SK-N-SH treated with all-trans-retinoic acid at 6 μM for 48 hours (cell line): ENCODE measurements at regions not wholly inside any gene's neighbourhood (a gene's known extent, or its start where the extent isn't known, plus 50 kb on each side); places are given as distances from the start of the nearest gene placed in this dataset.

ENCODE experiments used
- ATAC-seq: fragments of 200-7000 bp; cut with Tn5 transposase; 3 replicates; pipeline ENCODE4 v1.9.1; 2020; ENCODE audit warnings: mild to moderate bottlenecking, moderate library complexity
- ARNTL ChIP-seq: fragments of 450-650 bp; formaldehyde crosslinking; IDR thresholded peaks from 2 replicates; pipeline ENCODE4 v1.5.0; 2020; ENCODE audit warnings: low read depth, mild to moderate bottlenecking, moderate library complexity, borderline replicate concordance
- BACH2 ChIP-seq: fragments of 250-450 bp; sonication (Bioruptor Pico); IDR thresholded peaks from 2 replicates; pipeline ENCODE4 v1.9.0; 2021; ENCODE audit warnings: mild to moderate bottlenecking, borderline replicate concordance
- CSDC2 ChIP-seq: fragments of 250-450 bp; sonication (Bioruptor Pico); IDR thresholded peaks from 2 replicates; pipeline ENCODE4 v1.5.0; 2020; ENCODE audit warnings: mild to moderate bottlenecking, moderate library complexity
- ESRRG ChIP-seq: fragments of 250-450 bp; sonication (Bioruptor Pico); IDR thresholded peaks from 2 replicates; pipeline ENCODE4 v1.6.1; 2021; ENCODE audit warnings: mild to moderate bottlenecking
- GLIS3 ChIP-seq: fragments of 250-450 bp; sonication (Bioruptor Pico); IDR thresholded peaks from 2 replicates; pipeline ENCODE4 v1.5.0; 2020; ENCODE audit warnings: mild to moderate bottlenecking, moderate library complexity
- ISL1 ChIP-seq: fragments of 250-450 bp; sonication (Bioruptor Pico); IDR thresholded peaks from 2 replicates; pipeline ENCODE4 v2.1.2; 2022; ENCODE audit warnings: mild to moderate bottlenecking, moderate library complexity
- OSR1 ChIP-seq: fragments of 250-450 bp; sonication (Bioruptor Pico); IDR thresholded peaks from 2 replicates; pipeline ENCODE4 v1.8.0; 2022; ENCODE audit warnings: moderate library complexity, mild to moderate bottlenecking, inconsistent platforms
- PATZ1 ChIP-seq: fragments of 250-450 bp; sonication (Bioruptor Pico); IDR thresholded peaks from 2 replicates; pipeline ENCODE4 v1.8.0; 2020; ENCODE audit warnings: mild to moderate bottlenecking, moderate library complexity, borderline replicate concordance
- POU6F1 ChIP-seq: fragments of 250-450 bp; sonication (Bioruptor Pico); IDR thresholded peaks from 2 replicates; pipeline ENCODE4 v1.8.0; 2021; ENCODE audit warnings: low read depth, mild to moderate bottlenecking, moderate library complexity, borderline replicate concordance
- PPARA ChIP-seq: fragments of 250-450 bp; sonication (Bioruptor Pico); IDR thresholded peaks from 2 replicates; pipeline ENCODE4 v1.5.0; 2020; ENCODE audit warnings: mild to moderate bottlenecking, borderline replicate concordance
- RARB ChIP-seq: fragments of 250-450 bp; sonication (Bioruptor Pico); IDR thresholded peaks from 2 replicates; pipeline ENCODE4 v1.8.0; 2021; ENCODE audit warnings: mild to moderate bottlenecking, moderate library complexity
- TCF4 ChIP-seq: fragments of 250-450 bp; sonication (Bioruptor Pico); IDR thresholded peaks from 2 replicates; pipeline ENCODE4 v1.8.0; 2021; ENCODE audit warnings: mild to moderate bottlenecking, moderate library complexity, borderline replicate concordance
- TOX ChIP-seq: fragments of 250-450 bp; sonication (Bioruptor Pico); IDR thresholded peaks from 2 replicates; pipeline ENCODE4 v1.8.0; 2021; ENCODE audit warnings: mild to moderate bottlenecking, moderate library complexity, borderline replicate concordance
- TSHZ2 ChIP-seq: fragments of 250-450 bp; sonication (Bioruptor Pico); IDR thresholded peaks from 2 replicates; pipeline ENCODE4 v1.5.0; 2020; ENCODE audit warnings: mild to moderate bottlenecking, moderate library complexity
- ZC3H10 ChIP-seq: fragments of 250-450 bp; sonication (Bioruptor Pico); IDR thresholded peaks from 2 replicates; pipeline ENCODE4 v1.5.1; 2021; ENCODE audit warnings: mild to moderate bottlenecking, moderate library complexity
- ZFP30 ChIP-seq: fragments of 450-650 bp; formaldehyde crosslinking; IDR thresholded peaks from 2 replicates; pipeline ENCODE4 v1.5.0; 2022; ENCODE audit warnings: mild to moderate bottlenecking, moderate library complexity
- ZNF565 ChIP-seq: fragments of 450-650 bp; formaldehyde crosslinking; conservative IDR thresholded peaks from 2 replicates; pipeline ENCODE4 v1.5.0; 2020; ENCODE audit warnings: low read depth, mild to moderate bottlenecking, moderate library complexity
- ZNF70 ChIP-seq: fragments of 450-650 bp; formaldehyde crosslinking; IDR thresholded peaks from 2 replicates; pipeline ENCODE4 v1.5.0; 2020; ENCODE audit warnings: mild to moderate bottlenecking, moderate library complexity
- ZNF8 ChIP-seq: fragments of 450-650 bp; formaldehyde crosslinking; IDR thresholded peaks from 2 replicates; pipeline ENCODE4 v1.5.0; 2020; ENCODE audit warnings: mild to moderate bottlenecking, moderate library complexity
- TF ChIP-seq, protein P1 (sequence below): fragments of 250-450 bp; sonication (Bioruptor Pico); IDR thresholded peaks from 2 replicates; pipeline ENCODE4 v1.5.1; 2020; ENCODE audit warnings: low read depth, mild to moderate bottlenecking, moderate library complexity

DNA sequence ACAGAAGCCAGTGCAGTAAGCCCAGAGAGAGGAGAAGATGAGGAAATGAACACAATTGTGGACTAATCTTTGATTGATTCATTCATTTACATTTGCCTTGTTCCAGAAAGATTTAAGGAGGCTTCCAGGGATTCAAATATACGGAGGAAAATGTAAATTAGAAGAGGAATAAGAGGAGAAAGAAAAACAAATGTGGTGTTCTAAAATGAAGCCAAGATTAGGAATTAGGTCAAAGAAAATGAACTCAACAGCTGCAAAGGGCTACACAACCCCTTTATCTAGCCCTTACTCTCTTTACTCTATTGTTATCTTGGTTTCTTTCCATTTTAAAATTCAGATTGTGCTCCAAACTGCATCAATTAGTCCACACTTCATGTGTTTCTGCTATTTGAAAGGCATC lies 196.8 kb downstream of the SPATA18 start (continued):
- TF ChIP-seq ESRRG (CRISPR knock-in tag): no peak
- no peak for TF ChIP-seq ZFP30 (CRISPR knock-in tag)
- no peak for TF ChIP-seq PATZ1
- no peak for TF ChIP-seq ARNTL (CRISPR knock-in tag)
- TF ChIP-seq TCF4: no peak

DNA sequence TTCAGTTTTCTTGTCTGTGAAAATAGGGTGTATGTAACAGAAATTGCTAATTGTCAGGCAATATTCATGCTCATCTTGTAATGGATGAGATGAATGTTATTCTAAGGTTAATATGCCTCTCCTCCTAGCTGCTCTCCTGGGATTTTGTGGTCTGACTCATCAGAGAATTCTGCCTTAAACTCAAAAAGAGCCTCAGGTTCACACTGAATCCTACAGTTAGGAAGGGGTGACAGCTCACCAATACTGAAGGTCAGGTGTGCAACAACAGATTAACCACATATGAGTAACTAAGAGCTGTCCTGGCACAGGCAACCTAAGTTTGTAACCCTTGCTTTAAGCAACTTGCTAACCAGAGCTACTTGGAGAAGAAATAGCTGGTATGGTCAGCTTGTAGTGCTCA lies 197.7 kb downstream of the SPATA18 start:
- no peak for TF ChIP-seq BACH2 (CRISPR knock-in tag)
- TF ChIP-seq TCF4: no peak
- no peak for TF ChIP-seq POU6F1 (CRISPR knock-in tag)
- no peak for TF ChIP-seq RARB (CRISPR knock-in tag)
- TF ChIP-seq ESRRG (CRISPR knock-in tag): no peak
- no peak for TF ChIP-seq ZNF565 (CRISPR knock-in tag)
- no peak for TF ChIP-seq TOX (CRISPR knock-in tag)
- TF ChIP-seq, protein P1, sequence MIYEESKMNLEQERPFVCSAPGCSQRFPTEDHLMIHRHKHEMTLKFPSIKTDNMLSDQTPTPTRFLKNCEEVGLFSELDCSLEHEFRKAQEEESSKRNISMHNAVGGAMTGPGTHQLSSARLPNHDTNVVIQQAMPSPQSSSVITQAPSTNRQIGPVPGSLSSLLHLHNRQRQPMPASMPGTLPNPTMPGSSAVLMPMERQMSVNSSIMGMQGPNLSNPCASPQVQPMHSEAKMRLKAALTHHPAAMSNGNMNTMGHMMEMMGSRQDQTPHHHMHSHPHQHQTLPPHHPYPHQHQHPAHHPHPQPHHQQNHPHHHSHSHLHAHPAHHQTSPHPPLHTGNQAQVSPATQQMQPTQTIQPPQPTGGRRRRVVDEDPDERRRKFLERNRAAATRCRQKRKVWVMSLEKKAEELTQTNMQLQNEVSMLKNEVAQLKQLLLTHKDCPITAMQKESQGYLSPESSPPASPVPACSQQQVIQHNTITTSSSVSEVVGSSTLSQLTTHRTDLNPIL (CRISPR knock-in tag): no peak
- no peak for TF ChIP-seq CSDC2 (CRISPR knock-in tag)
- TF ChIP-seq PPARA: no peak
- TF ChIP-seq ISL1 (CRISPR knock-in tag): no peak
- no peak for TF ChIP-seq ARNTL (CRISPR knock-in tag)
- TF ChIP-seq ZC3H10 (CRISPR knock-in tag): no peak
- TF ChIP-seq OSR1: no peak
- no peak for TF ChIP-seq TSHZ2 (CRISPR knock-in tag)
- ATAC-seq: no peak

- no peak for ATAC-seq
- TF ChIP-seq TCF4 (no peak), ZNF70 (no peak), ZC3H10 (CRISPR knock-in tag) (no peak), PATZ1 (no peak), CSDC2 (CRISPR knock-in tag) (no peak)
These were observed 198.5 kb downstream of the SPATA18 start for GRCh38 chr4:52249581-52249980.

GRCh38 chr4:52250154-52250553 lies 199.1 kb downstream of the SPATA18 start:
- no peak for ATAC-seq
- TF ChIP-seq PPARA (no peak), ZNF8 (no peak), GLIS3 (CRISPR knock-in tag) (no peak), TOX (CRISPR knock-in tag) (no peak), TSHZ2 (CRISPR knock-in tag) (no peak), ESRRG (CRISPR knock-in tag) (no peak), ZC3H10 (CRISPR knock-in tag) (no peak), POU6F1 (CRISPR knock-in tag) (no peak), TCF4 (no peak), PATZ1 (no peak)
